HEK293T (cell line): ENCODE measurements at regions not wholly inside any gene's neighbourhood (a gene's known extent, or its start where the extent isn't known, plus 50 kb on each side); places are given as distances from the start of the nearest gene placed in this dataset.

ENCODE experiments used
- BHLHE40 ChIP-seq: fragments of 450-650 bp; IDR thresholded peaks from 2 replicates; pipeline ENCODE4 v1.6.1; 2016; ENCODE audit warnings: mild to moderate bottlenecking, moderate library complexity, borderline replicate concordance
- ELF4 ChIP-seq: fragments of 450-650 bp; IDR thresholded peaks from 2 replicates; pipeline ENCODE4 v1.6.1; 2017; ENCODE audit warnings: antibody characterized with exemption
- LEF1 ChIP-seq: fragments of 450-650 bp; IDR thresholded peaks from 2 replicates; pipeline ENCODE4 v1.6.1; 2017; ENCODE audit warnings: mild to moderate bottlenecking, borderline replicate concordance
- SP1 ChIP-seq: fragments of 450-650 bp; IDR thresholded peaks from 2 replicates; pipeline ENCODE4 v1.6.1; 2017

- TF ChIP-seq ELF4, result no peak
- no peak for TF ChIP-seq LEF1
- no peak for TF ChIP-seq SP1
- TF ChIP-seq BHLHE40, result no peak
These were observed 188.7 kb upstream of the PLXNC1 start for GRCh38 chr12:93959657-93960056.
